ENCODE measurements at regions not wholly inside any gene's neighbourhood (a gene's known extent, or its start where the extent isn't known, plus 50 kb on each side); places are given as distances from the start of the nearest gene placed in this dataset.

- TF ChIP-seq POLR2A (IDR thresholded peaks at IDR 0.05), result no peak
- TF ChIP-seq, protein P1, sequence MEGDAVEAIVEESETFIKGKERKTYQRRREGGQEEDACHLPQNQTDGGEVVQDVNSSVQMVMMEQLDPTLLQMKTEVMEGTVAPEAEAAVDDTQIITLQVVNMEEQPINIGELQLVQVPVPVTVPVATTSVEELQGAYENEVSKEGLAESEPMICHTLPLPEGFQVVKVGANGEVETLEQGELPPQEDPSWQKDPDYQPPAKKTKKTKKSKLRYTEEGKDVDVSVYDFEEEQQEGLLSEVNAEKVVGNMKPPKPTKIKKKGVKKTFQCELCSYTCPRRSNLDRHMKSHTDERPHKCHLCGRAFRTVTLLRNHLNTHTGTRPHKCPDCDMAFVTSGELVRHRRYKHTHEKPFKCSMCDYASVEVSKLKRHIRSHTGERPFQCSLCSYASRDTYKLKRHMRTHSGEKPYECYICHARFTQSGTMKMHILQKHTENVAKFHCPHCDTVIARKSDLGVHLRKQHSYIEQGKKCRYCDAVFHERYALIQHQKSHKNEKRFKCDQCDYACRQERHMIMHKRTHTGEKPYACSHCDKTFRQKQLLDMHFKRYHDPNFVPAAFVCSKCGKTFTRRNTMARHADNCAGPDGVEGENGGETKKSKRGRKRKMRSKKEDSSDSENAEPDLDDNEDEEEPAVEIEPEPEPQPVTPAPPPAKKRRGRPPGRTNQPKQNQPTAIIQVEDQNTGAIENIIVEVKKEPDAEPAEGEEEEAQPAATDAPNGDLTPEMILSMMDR (IDR thresholded peaks at IDR 0.05), result no peak
- no peak for TF ChIP-seq EP300 (IDR thresholded peaks at IDR 0.05)
These were observed 108.5 kb downstream of the USP22 start for GRCh38 chr17:20934288-20934687.

All from upper lobe of left lung (tissue), 4 donors.